Ovary (tissue), 7 donors: ENCODE measurements at regions not wholly inside any gene's neighbourhood (a gene's known extent, or its start where the extent isn't known, plus 50 kb on each side); places are given as distances from the start of the nearest gene placed in this dataset.

Experiments
- DNase-seq, 5 donors: peaks; one replicate each; pipeline ENCODE4 v3.0.0-alpha.2; 2019 to 2020
- H3K27ac ChIP-seq, 2 donors: fragments of 200-600 bp; one replicate each; pipeline versions ENCODE4 v1.5.1 to v1.8.0; 2019 to 2022
- H3K27me3 ChIP-seq: fragments of 200-600 bp; one replicate; pipeline ENCODE4 v1.8.0; 2022
- H3K36me3 ChIP-seq: fragments of 200-600 bp; sonication (generic); one replicate; pipeline ENCODE4 v1.5.1; 2019
- H3K4me1 ChIP-seq: one replicate; pipeline ENCODE4 v1.8.1; 2013; ENCODE audit warnings: mild to moderate bottlenecking, moderate library complexity; ENCODE audit not compliant: insufficient read depth
- H3K4me3 ChIP-seq: fragments of 200-600 bp; sonication (generic); one replicate; pipeline ENCODE4 v1.5.1; 2017
- H3K9me3 ChIP-seq, 2 donors: fragments of 200-600 bp in 1 of 2; sonication (generic) in 1 of 2; one replicate each; pipeline versions ENCODE4 v1.5.1 to v1.8.1; 2013 to 2019; ENCODE audit warnings: mild to moderate bottlenecking in 1 of 2, moderate library complexity in 1 of 2
- CTCF ChIP-seq, 3 donors: fragments of 450-650 bp in 2 of 3; fragments of 200-600 bp in 1 of 3; IDR thresholded peaks; one replicate each; pipeline versions ENCODE4 v1.5.1 to v1.8.0; 2016 to 2022; ENCODE audit warnings: antibody characterized with exemption in 3 of 3, mild to moderate bottlenecking in 1 of 3
- EP300 ChIP-seq: sonication (generic); formaldehyde crosslinking; IDR thresholded peaks from one replicate; pipeline ENCODE4 v1.6.1; 2017; ENCODE audit warnings: antibody characterized with exemption
- POLR2A ChIP-seq: fragments of 450-650 bp; IDR thresholded peaks from one replicate; pipeline ENCODE4 v1.6.1; 2017; ENCODE audit warnings: antibody characterized with exemption, mild to moderate bottlenecking, moderate library complexity
- WGBS, 3 donors: extraction: QIAGEN DNeasy Blood & Tissue Kit in 1 of 3; methylation state at CpG; one replicate each; pipeline versions ENCODE4 v1.1.5 to v1.1.7; 2013 to 2017; 5-methylcytosine and 5-hydroxymethylcytosine counted together
- intact Hi-C, 4 donors: fragments of 100-400 bp; cut with DNase I; formaldehyde crosslinking; loops; one replicate each; pipeline versions ENCODE4 v1.11.0 to v1.15.1; 2022 to 2023
- donor health status: DM: no; HTN: no; CAD: no; lungs with moderate emphysema.
- donor health status: DM: no; HTN: no; CAD: no.
- donor health status: Bipolar disorder and iron deficiency.
- donor health status: DM: no; HTN: no; CAD: no.
- donor health status: DM: yes; HTN: yes; CAD: no.

GRCh38 chrX:20461002-20461401, 194.3 kb upstream of the RPS6KA3 start:
- intact Hi-C loops = no loop called here
- no peaks in the 10 kb centered on the region for H3K4me1 ChIP-seq
- no peak overlapping the region for H3K4me3 ChIP-seq
- H3K36me3 ChIP-seq = no peaks in the 10 kb centered on the region
- no peak for TF ChIP-seq CTCF (IDR thresholded peaks at IDR 0.05)
- TF ChIP-seq EP300 = no peak
- TF ChIP-seq POLR2A = no peak
- WGBS, 3 donors = 15 to 33% (median 26%) methylated on average over 1 of the region's 1 CpG
- no peaks in the 10 kb centered on the region for H3K27me3 ChIP-seq
- no peak overlapping the region for H3K27ac ChIP-seq
- DNase-seq = no peak
- no peaks in the 10 kb centered on the region for H3K9me3 ChIP-seq

GRCh38 chrX:20459410-20460350, 193.0 kb upstream of the RPS6KA3 start:
- no peak for DNase-seq
- Histone ChIP-seq H3K27ac (no peak overlapping the region), H3K4me1 (no peaks in the 10 kb centered on the region), H3K36me3 (no peaks in the 10 kb centered on the region), H3K27me3 (no peaks in the 10 kb centered on the region), H3K4me3 (no peak overlapping the region), H3K9me3 (no peaks in the 10 kb centered on the region)
- no peak for TF ChIP-seq EP300
- TF ChIP-seq CTCF (IDR thresholded peaks at IDR 0.05) = no peak
- no peak for TF ChIP-seq POLR2A
- intact Hi-C loops = no loop called here
- 50 to 56% (median 52%) methylated on average over 6 of the region's 6 CpGs for WGBS, 3 donors

- 69 to 91% (median 69%) methylated on average over 1 of the region's 1 CpG for WGBS, 3 donors
- no peaks in the 10 kb centered on the region for H3K36me3 ChIP-seq
- H3K27ac ChIP-seq = no peak overlapping the region
- intact Hi-C loops = no loop called here
- no peaks in the 10 kb centered on the region for H3K9me3 ChIP-seq
- DNase-seq = no peak
- no peak overlapping the region for H3K4me3 ChIP-seq
- H3K27me3 ChIP-seq = no peaks in the 10 kb centered on the region
- TF ChIP-seq EP300 = no peak
- TF ChIP-seq CTCF (IDR thresholded peaks at IDR 0.05) = no peak
- TF ChIP-seq POLR2A = no peak
- no peaks in the 10 kb centered on the region for H3K4me1 ChIP-seq
These were observed 190.3 kb upstream of the RPS6KA3 start for GRCh38 chrX:20456971-20457370.

GRCh38 chrX:20455001-20455400, 188.3 kb upstream of the RPS6KA3 start:
- Histone ChIP-seq H3K4me3 (no peak overlapping the region), H3K27ac (no peak overlapping the region), H3K27me3 (no peaks in the 10 kb centered on the region), H3K36me3 (no peaks in the 10 kb centered on the region), H3K9me3 (no peaks in the 10 kb centered on the region), H3K4me1 (no peaks in the 10 kb centered on the region)
- TF ChIP-seq POLR2A (no peak), EP300 (no peak), CTCF (IDR thresholded peaks at IDR 0.05) (no peak)
- intact Hi-C loops = no loop called here
- no peak for DNase-seq
- 41 to 48% (median 48%) methylated on average over 3 of the region's 3 CpGs for WGBS, 3 donors
